ENCODE measurements at regions not wholly inside any gene's neighbourhood (a gene's known extent, or its start where the extent isn't known, plus 50 kb on each side); places are given as distances from the start of the nearest gene placed in this dataset.
"Not testable (repeated sequence)": the region's sequence is repeated elsewhere in the genome, so short reads cannot be mapped to it uniquely, and the experiment has no call there.

DNA sequence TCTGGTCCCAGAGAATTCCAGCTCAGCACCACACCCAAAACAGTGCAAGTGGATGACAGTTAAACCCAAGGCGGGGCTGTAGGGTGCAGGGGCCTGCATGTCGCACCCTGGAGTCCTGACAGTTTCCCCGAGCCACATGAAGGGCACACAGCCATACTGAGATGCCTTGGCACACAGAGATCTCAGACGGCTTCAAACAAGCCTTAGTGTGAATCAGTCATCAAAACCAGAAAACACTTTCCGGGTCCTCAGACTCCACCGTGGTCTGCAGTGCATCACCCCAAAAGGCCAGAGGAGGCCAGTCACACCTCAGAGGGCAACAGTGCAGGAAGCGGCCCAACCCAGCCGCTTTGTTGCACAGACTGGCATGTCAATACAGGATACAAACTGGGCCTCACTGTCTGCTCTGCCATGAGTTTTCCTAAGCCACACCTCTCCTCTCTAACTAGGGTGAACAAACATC is 64.6 kb upstream of the ENPP6 start:
- Histone ChIP-seq H3K36me3 (no peaks in the 10 kb centered on the region), H3K27me3 (no peaks in the 10 kb centered on the region), H3K9ac (no peak overlapping the region), H3K4me3 (no peak overlapping the region), H3K9me3 (peaks cover 10% of the 10 kb centered on the region), H3K4me2 (peak overlapping the region; percentile 68), H4K20me1 (no peaks in the 10 kb centered on the region), H3K27ac (peak overlapping the region; percentile 33; the same call in 1 of the 2 replicates), H3K4me1 (peaks cover 32% of the 10 kb centered on the region)
- no peak for TF ChIP-seq Cebpa-rat (IDR thresholded peaks at IDR 0.05)

DNA sequence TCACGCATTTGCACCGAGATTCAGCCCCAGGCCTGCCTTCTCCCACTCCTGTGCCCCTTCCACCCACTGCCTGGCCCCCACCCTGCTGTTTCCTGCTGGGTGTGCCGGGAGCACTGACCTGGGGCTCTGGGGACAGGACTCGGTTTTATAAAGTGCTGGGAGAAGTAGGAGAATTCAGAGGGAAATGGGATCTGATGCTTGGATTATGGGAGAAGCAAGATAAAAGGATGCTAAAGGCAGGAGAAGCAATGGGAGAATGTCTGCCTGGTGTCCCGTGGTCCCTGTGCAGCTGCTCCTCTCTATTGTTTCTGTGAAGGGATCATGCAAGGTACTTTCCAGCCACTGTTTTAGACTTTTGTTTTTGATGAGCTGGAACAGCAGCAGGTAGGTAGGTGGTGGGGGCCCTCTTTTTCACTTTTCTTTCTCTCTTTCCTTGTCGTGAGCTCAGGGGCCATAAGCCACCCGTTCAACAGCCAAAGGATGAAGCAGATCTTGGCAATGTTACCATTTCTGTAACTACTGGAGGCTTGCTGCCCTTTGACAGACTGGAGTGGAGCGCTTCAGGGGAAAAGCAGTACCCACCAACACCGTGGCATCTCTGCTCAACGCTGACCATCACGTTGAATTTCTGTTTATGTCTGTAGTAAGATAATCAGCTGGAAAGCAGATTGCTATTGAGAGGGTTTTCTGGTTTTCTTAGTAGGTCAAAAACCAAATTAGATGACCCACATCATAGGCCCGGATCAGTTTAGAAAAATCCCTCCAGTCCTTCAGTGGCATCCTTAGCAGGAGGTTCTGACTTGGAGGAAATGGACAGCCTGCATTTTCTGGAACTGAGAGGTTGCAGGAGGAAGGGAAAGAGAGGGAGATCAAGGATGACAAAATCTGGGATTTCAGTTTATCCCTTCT is 63.8 kb upstream of the ENPP6 start:
- no peak overlapping the region for H3K4me3 ChIP-seq
- H3K27me3 ChIP-seq: no peaks in the 10 kb centered on the region
- TF ChIP-seq Cebpa-rat (IDR thresholded peaks at IDR 0.05): no peak
- peaks cover 32% of the 10 kb centered on the region for H3K4me1 ChIP-seq
- peaks cover 18% of the 10 kb centered on the region for H3K9me3 ChIP-seq
- H3K36me3 ChIP-seq: no peaks in the 10 kb centered on the region
- peak overlapping the region; percentile 68 for H3K4me2 ChIP-seq
- no peak overlapping the region for H3K9ac ChIP-seq
- H3K27ac ChIP-seq: no peak overlapping the region
- no peaks in the 10 kb centered on the region for H4K20me1 ChIP-seq

DNA sequence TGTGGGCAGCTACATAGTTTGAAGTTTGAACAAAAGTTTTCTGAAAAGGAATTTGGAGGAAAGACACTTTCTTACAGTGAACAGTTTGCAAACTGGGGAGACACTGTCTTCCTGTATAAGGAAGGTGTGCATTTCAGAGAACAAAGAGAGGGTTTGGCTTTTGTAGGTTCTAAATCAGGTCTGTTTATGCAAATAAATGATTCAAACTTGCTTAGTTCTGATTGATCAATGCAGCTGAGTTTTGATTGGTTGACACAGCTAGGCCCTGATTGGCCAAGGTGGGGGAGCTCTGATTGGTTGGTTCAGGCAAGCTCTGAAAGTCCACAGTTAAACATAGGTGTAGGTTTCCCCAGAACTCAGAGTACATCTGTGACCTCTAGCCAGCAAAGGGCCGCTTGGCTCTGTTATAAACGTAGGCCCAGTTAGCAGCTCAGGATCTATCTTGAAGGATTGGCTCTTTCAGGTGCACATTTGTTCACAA is 63.0 kb upstream of the ENPP6 start:
- peaks cover 26% of the 10 kb centered on the region for H3K9me3 ChIP-seq
- H3K27me3 ChIP-seq: no peaks in the 10 kb centered on the region
- H3K9ac ChIP-seq: no peak overlapping the region
- peaks cover 32% of the 10 kb centered on the region for H3K4me1 ChIP-seq
- no peak overlapping the region for H3K27ac ChIP-seq
- no peak for TF ChIP-seq Cebpa-rat (IDR thresholded peaks at IDR 0.05)
- no peaks in the 10 kb centered on the region for H3K36me3 ChIP-seq
- no peak overlapping the region for H3K4me2 ChIP-seq
- no peaks in the 10 kb centered on the region for H4K20me1 ChIP-seq
- no peak overlapping the region for H3K4me3 ChIP-seq

DNA sequence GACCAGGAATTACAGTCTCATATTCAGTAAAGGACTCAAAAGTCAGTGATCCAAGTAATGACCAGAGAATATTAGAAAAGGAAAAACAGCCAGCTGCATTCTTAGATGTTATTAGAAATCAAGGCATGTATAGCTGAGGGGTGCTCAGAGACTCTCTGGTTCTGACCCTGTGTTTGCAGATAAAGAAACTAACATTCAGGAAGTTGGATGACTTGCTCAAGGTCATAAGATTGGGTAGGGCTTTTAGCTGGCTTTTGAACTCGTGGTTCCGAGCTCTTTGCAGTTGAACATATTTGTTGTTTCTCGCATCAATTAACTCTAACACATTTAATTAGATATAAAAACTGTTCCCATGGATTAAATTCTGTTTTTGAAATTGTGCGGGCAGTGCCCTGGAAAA is 62.5 kb upstream of the ENPP6 start:
- TF ChIP-seq Cebpa-rat (IDR thresholded peaks at IDR 0.05): no peak

DNA sequence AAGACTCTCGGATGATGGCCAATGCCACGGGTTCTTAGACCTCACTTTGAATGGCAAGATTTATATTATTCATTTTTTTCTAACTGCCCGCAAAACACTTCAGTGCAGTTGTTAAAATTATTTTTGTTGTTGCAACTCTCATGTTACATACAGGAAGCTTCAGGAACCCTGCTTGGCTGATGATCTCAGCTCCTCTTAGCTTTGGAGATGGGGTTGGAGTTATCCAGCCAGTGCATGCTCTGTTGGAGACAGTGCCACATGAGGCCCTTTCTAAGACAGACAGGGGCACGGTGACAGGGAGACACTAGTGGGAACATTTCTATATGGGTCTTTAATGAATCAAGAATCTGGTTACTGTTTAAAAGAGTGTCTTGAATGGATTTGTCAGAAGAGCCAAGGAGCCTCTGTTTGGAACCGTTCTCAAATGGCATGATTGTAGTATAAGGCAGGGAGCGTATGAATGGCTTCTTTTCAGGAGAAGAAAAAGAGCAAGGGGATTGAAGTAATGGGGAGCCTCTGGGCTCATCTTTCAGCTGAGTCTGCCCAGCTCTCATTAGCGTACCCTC is 61.9 kb upstream of the ENPP6 start:
- Histone ChIP-seq H3K4me1 (peaks cover 32% of the 10 kb centered on the region), H4K20me1 (no peaks in the 10 kb centered on the region), H3K9ac (no peak overlapping the region), H3K9me3 (peaks cover 30% of the 10 kb centered on the region), H3K27ac (no peak overlapping the region), H3K4me2 (no peak overlapping the region), H3K27me3 (no peaks in the 10 kb centered on the region), H3K4me3 (no peak overlapping the region), H3K36me3 (no peaks in the 10 kb centered on the region)
- TF ChIP-seq Cebpa-rat (IDR thresholded peaks at IDR 0.05): no peak

More for the DNA sequence above, 62.5 kb upstream of the ENPP6 start:
- Histone ChIP-seq H3K4me3 (no peak overlapping the region), H3K27me3 (no peaks in the 10 kb centered on the region), H3K36me3 (no peaks in the 10 kb centered on the region), H3K4me1 (peaks cover 32% of the 10 kb centered on the region), H3K27ac (no peak overlapping the region), H3K9me3 (peaks cover 30% of the 10 kb centered on the region), H3K9ac (no peak overlapping the region), H4K20me1 (no peaks in the 10 kb centered on the region), H3K4me2 (no peak overlapping the region)

DNA sequence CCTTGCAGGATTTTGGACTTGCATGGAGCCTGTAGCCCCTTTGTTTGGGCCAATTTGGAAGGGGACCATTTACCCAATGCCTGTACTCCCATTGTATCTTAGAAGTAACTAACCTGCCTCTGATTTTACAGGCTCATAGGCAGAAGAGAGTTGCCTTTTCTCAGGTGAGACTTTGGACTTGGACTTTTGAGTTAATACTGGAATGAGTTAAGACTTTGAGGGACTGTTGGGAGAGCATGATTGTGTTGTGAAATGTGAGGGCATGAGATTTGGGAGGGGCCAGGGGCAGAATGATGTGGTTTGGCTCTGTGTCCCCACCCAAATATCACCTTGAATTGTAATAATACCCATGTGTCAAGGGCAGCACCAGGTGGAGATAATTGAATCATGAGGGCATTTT is 60.1 kb upstream of the ENPP6 start:
- not testable (repeated sequence) for H3K9ac ChIP-seq, H4K20me1 ChIP-seq, H3K27ac ChIP-seq, H3K27me3 ChIP-seq, H3K4me3 ChIP-seq, H3K36me3 ChIP-seq, H3K4me2 ChIP-seq
- H3K9me3 ChIP-seq: peaks cover 30% of the 10 kb centered on the region
- peaks cover 17% of the 10 kb centered on the region for H3K4me1 ChIP-seq

DNA sequence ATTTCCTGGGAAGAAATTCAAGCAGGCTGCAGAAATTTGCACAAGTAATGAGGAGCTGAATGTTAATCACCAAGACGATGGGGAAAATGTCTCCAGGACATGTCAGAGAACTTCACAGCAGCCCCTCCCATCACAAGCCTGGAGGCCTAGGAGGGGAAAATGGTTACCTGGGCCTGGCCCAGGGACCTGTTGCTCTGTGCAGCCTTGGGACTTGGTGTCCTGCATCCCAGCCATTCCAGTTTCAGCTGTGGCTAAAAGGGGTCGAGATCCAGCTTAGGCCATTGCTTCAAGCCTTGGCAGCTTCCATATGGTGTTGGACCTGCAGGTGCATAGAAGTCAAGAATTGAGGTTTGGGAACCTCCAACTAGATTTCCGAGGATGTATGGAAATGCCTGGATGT is 59.3 kb upstream of the ENPP6 start:
- not testable (repeated sequence) for H3K27me3 ChIP-seq, H3K4me2 ChIP-seq, H3K27ac ChIP-seq, H3K36me3 ChIP-seq, H3K4me3 ChIP-seq, H3K9ac ChIP-seq, H4K20me1 ChIP-seq
- Histone ChIP-seq H3K4me1 (peaks cover 14% of the 10 kb centered on the region), H3K9me3 (peaks cover 30% of the 10 kb centered on the region)

DNA sequence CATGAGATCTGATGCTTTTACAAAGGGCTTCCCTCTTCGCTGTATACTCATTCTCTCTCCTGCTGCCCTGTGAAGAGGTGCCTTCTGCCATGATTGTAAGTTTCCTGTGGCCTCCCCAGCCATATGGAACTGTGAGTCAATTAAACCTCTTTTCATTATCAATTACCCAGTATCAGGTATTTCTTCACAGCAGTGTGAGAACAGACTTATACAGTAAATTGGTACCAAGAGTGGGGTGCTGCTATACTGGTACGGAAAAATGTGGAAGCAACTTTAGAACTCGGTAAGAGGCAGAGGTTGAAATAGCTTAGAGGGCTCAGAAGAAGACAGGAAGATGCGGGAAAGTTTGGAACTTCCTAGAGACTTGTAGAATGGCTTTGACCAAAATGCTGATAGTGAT is 58.7 kb upstream of the ENPP6 start:
- H3K4me1 ChIP-seq, H3K9ac ChIP-seq, H3K4me3 ChIP-seq, H4K20me1 ChIP-seq, H3K36me3 ChIP-seq, H3K27ac ChIP-seq, H3K4me2 ChIP-seq, H3K27me3 ChIP-seq: not testable (repeated sequence)
- H3K9me3 ChIP-seq: peaks cover 30% of the 10 kb centered on the region

DNA sequence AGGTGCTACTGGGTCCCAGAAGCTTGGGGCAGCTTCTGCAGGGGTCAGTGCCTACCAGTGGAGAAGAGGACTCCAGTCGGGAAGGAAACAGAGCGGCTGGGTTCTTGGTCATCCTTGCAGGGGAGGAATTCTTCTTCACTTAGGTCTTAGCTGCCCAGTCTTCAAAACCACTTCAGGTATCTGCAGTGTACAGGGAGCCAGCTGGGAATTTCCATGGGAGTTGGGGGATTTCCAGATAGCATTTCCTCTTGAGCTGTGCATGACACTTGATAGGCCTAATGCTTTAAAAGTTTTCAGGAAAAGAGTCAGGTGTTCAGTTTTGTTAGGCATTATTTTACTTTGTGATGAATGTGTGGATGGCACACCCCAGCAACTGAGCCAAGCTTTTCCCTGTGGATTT is 58.1 kb upstream of the ENPP6 start:
- no peaks in the 10 kb centered on the region for H3K27me3 ChIP-seq
- H3K4me2 ChIP-seq: no peak overlapping the region
- no peak for TF ChIP-seq Cebpa-rat (IDR thresholded peaks at IDR 0.05)
- no peaks in the 10 kb centered on the region for H3K36me3 ChIP-seq
- H4K20me1 ChIP-seq: no peaks in the 10 kb centered on the region
- no peak overlapping the region for H3K27ac ChIP-seq
- H3K9ac ChIP-seq: no peak overlapping the region
- H3K9me3 ChIP-seq: peaks cover 30% of the 10 kb centered on the region
- no peak overlapping the region for H3K4me3 ChIP-seq
- 0 out of 2 replicates have a peak, but pooled peaks cover 4% of the 10 kb centered on the region for H3K4me1 ChIP-seq

DNA sequence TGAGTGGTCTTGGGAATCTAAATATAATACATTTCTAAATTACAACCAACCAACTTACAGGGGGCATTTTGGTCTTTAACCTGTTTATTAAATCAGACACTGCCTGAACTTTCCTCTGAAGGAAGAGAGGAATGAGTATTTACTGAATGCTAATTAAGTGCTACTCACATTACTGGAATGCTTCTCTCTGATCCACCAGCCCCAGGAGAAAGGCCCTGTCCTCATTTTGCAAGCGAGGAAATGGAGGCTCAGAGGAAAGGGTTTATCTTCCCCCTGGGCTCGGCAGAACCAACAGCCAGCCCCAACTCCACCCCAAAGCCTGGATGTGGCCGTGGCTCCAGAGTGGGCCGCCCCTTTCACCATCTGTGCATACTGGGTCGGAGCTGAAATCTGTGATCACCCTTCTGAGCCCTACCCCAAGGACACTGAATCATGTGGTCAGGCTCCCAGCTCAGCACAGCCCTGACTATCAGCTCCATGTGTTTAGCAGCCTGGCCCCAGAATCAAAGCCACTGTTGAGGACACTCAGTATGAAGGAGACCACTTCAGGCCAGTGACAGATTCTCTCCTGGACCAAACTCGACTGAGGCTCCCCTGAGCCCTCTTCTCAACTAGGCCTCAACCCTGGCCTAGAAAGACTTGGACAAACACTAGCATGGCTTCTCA is 56.7 kb upstream of the ENPP6 start:
- no peaks in the 10 kb centered on the region for H3K27me3 ChIP-seq
- H3K4me3 ChIP-seq: no peak overlapping the region
- no peak overlapping the region for H3K27ac ChIP-seq
- no peak overlapping the region for H3K9ac ChIP-seq
- TF ChIP-seq Cebpa-rat (IDR thresholded peaks at IDR 0.05): no peak
- peaks cover 17% of the 10 kb centered on the region for H3K4me1 ChIP-seq
- H3K4me2 ChIP-seq: no peak overlapping the region
- no peaks in the 10 kb centered on the region for H3K36me3 ChIP-seq
- no peaks in the 10 kb centered on the region for H4K20me1 ChIP-seq
- H3K9me3 ChIP-seq: peaks cover 30% of the 10 kb centered on the region

Data from BLaER1 (cell line).